AG04450 (cell line): ENCODE measurements at regions not wholly inside any gene's neighbourhood (a gene's known extent, or its start where the extent isn't known, plus 50 kb on each side); places are given as distances from the start of the nearest gene placed in this dataset.

Experiments
- CTCF ChIA-PET: fragments of 300-600, 350-600 bp; formaldehyde crosslinking; extraction: SDS; loops from one replicate; lab custom pipeline; 2022; ENCODE audit warnings: antibody characterized with exemption, inconsistent platforms; lab: Charles Lee
- POLR2A ChIA-PET: fragments of 350-600 bp; formaldehyde crosslinking; extraction: SDS; loops from one replicate; lab custom pipeline; 2021; ENCODE audit warnings: antibody characterized with exemption, inconsistent platforms; lab: Yijun Ruan, JAX
- DNase-seq: peaks from one replicate; pipeline ENCODE4 v3.0.0-alpha.2; 2011; ENCODE audit warnings: low read depth, low spot score
- H3K27ac ChIP-seq: one replicate; pipeline ENCODE4 v1.5.1; 2012; ENCODE audit warnings: low read depth, low read length, control low read depth
- H3K27me3 ChIP-seq: one replicate; pipeline ENCODE4 v1.6.0; 2012; ENCODE audit warnings: low read length; ENCODE audit not compliant: control insufficient read depth, insufficient read depth
- H3K4me3 ChIP-seq: 2 replicates; pipeline ENCODE4 v1.5.1; 2011; ENCODE audit warnings: mild to moderate bottlenecking, low read depth, low read length, control low read depth
- H3K9me3 ChIP-seq: 2 replicates; pipeline ENCODE4 v1.5.1; 2012; ENCODE audit warnings: low read length; ENCODE audit not compliant: control insufficient read depth, insufficient read depth
- TF ChIP-seq, protein P1 (sequence below): IDR thresholded peaks from 2 replicates; pipeline ENCODE4 v1.5.1; 2011; ENCODE audit warnings: low read depth, low read length, control low read depth, inconsistent platforms

DNA sequence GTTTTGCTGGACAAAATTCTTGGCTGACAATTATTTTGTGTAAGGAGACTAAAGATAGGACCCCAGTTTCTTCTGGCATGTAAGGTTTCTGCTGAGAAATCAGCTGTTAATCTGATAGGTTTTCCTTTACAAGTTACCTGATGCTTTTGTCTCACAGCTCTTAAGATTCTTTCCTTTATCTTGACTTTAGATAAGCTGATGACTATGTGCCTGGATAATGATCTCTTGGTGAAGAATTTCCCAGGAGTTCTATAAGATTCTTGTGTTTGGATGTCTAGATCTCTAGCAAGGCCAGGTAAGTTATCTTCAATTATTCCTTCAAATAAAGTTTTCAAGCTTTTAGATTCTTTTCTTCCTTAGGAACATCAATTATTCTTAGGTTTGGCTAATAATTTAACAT is 534.8 kb upstream of the LRRTM4 start:
- Histone ChIP-seq H3K27me3 (no peaks in the 10 kb centered on the region), H3K4me3 (no peak overlapping the region), H3K27ac (no peak overlapping the region), H3K9me3 (peaks cover 42% of the 10 kb centered on the region)
- ChIA-PET CTCF (no interaction called here), POLR2A (no interaction called here)
- no peak for DNase-seq
- TF ChIP-seq, protein P1, sequence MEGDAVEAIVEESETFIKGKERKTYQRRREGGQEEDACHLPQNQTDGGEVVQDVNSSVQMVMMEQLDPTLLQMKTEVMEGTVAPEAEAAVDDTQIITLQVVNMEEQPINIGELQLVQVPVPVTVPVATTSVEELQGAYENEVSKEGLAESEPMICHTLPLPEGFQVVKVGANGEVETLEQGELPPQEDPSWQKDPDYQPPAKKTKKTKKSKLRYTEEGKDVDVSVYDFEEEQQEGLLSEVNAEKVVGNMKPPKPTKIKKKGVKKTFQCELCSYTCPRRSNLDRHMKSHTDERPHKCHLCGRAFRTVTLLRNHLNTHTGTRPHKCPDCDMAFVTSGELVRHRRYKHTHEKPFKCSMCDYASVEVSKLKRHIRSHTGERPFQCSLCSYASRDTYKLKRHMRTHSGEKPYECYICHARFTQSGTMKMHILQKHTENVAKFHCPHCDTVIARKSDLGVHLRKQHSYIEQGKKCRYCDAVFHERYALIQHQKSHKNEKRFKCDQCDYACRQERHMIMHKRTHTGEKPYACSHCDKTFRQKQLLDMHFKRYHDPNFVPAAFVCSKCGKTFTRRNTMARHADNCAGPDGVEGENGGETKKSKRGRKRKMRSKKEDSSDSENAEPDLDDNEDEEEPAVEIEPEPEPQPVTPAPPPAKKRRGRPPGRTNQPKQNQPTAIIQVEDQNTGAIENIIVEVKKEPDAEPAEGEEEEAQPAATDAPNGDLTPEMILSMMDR: no peak

DNA sequence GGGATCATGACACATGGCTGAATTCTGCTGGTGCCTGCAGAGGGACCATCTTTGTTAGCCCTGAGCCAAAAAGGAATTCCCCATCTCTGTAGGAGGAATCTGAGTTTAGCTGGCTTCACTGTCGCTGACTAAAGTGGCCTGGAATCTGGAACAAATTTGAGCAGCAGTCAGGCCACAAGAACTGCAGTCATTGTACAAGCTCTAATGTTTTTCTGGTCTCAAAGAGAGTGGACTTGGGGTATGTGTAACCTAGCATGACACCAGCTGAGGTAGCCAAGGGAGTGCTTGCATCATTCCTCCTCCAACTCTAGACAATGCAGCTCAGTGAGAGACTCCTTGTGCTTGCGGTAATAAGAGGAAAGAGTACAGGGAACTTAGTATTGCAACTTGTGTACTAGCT is 539.1 kb upstream of the LRRTM4 start:
- peaks cover 25% of the 10 kb centered on the region for H3K9me3 ChIP-seq
- no peak overlapping the region for H3K27ac ChIP-seq
- TF ChIP-seq, protein P1: no peak
- no peak for DNase-seq
- POLR2A ChIA-PET: no interaction called here
- no peak overlapping the region for H3K4me3 ChIP-seq
- CTCF ChIA-PET: no interaction called here
- no peaks in the 10 kb centered on the region for H3K27me3 ChIP-seq

DNA sequence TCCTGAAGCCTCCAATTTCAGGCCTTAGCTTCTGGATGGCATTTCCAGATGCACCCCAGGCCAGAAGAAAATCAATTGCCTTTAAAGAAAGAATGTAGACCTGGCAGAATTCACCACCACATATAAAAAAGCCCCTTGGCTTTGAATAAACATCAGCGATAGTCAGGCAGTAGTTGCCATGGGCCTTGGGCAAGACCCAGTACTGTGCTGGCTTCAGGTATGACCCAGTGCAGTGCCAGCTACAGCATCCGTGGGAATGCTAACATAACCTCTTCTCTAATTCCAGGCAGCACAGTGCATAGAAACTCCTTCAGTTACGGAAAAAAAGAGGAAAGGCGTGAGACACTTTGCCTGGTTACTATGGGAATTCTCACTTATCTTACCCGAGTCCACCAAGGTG is 539.6 kb upstream of the LRRTM4 start:
- ChIA-PET CTCF (no interaction called here), POLR2A (no interaction called here)
- H3K27me3 ChIP-seq: no peaks in the 10 kb centered on the region
- H3K4me3 ChIP-seq: no peak overlapping the region
- H3K9me3 ChIP-seq: peaks cover 25% of the 10 kb centered on the region
- DNase-seq: no peak
- TF ChIP-seq, protein P1: no peak
- no peak overlapping the region for H3K27ac ChIP-seq

DNA sequence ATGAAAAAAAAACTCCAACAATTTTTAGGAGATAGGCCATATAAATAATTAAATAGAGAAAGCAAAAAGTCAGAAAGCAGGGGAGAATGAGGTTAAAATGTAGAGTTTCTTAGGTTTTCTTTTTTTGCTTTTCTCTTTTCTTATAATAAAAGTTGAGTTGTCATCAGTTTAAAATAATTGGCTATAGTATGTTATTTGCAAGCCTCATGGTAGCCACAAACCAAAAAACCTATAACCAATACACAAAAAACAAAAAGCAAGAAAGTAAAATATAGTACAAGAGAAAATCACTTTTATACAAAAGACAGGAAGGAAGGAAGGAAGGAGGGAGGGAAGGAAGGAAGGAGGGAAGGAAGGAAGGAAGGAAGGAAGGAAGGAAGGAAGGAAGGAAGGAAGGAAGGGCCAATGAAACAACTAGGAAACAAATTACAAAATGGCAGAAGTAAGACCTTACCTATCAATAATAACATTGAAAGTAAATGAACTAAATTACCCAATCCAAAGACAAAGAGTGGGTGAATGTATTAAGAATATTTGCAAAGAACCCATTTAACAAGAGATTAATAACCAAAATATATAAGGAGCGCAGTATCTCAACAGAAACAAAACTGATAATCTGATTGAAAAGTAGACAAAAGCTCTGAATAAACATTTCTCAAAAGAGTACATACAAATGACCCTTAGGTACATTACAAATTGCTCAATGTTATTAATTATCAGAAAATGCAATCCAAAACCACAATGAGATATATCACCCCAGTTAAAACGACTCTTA is 541.3 kb upstream of the LRRTM4 start:
- no peak overlapping the region for H3K4me3 ChIP-seq
- no peak overlapping the region for H3K27ac ChIP-seq
- peaks cover 21% of the 10 kb centered on the region for H3K9me3 ChIP-seq
- TF ChIP-seq, protein P1: no peak
- ChIA-PET CTCF (no interaction called here), POLR2A (no interaction called here)
- no peaks in the 10 kb centered on the region for H3K27me3 ChIP-seq
- DNase-seq: no peak

DNA sequence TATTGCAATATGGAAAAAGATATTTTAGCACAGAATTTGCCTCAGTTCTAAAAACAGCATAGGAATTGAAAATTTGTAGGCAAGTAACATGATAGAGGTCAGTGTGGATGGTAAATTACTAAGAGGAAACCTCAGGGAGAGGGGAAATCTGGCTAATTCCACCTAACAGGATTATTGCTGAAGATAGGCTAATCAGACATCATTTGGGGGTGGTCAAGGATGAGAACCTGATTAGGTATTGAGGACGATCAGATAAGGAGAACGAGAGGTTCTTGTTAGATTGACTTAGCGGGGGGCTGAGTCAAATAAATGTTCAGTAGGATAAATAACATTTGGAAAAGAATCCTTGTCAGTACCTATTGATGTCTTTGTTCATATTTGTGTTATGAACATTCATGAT is 543.2 kb upstream of the LRRTM4 start:
- CTCF ChIA-PET: no interaction called here
- POLR2A ChIA-PET: no interaction called here
- Histone ChIP-seq H3K9me3 (peaks cover 6% of the 10 kb centered on the region), H3K27ac (no peak overlapping the region), H3K27me3 (no peaks in the 10 kb centered on the region), H3K4me3 (no peak overlapping the region)
- TF ChIP-seq, protein P1: no peak
- no peak for DNase-seq
